ENCODE measurements at regions not wholly inside any gene's neighbourhood (a gene's known extent, or its start where the extent isn't known, plus 50 kb on each side); places are given as distances from the start of the nearest gene placed in this dataset.

DNA sequence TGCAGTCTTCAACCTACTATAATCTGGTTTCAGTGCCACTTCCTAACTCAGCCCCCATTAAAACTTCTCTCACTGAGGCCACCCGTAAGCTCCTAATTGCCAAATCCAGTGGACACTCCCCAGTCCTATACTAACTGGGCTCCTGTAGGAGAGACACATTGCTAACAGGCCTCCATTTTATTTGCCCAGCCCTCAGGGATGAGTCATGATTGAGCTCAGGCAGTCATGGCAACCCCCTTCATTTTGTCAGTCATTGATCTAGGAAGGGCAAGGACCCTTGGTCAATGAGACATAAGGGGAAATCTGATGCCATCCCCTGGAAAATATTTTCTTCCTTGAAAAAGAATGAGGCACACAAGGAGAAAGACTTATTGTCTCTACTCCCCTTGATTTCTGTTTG is 70.1 kb upstream of the HIF1A start:
- no peak for DNase-seq (ENCODE audit: low spot score)

DNA sequence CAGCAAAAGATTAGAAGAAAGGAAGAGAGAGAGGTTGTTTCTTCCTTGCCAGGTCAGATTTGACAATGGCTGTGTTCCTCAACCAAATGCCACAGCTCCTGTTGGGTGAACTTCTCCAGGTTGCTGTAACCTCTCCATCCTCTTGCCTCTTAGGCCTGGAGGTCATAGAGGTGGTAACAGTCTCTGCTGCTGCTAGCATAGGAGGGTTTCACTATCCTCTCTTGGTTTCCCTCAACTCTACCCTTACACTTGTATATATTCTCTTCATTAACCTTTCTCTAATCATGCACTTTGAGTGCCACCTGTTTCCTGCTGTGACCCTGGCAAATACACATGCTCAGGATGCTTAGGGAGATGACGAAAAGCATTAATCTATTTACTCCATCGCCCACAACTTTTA is 67.7 kb upstream of the HIF1A start:
- no peak for DNase-seq (ENCODE audit: low spot score)

DNA sequence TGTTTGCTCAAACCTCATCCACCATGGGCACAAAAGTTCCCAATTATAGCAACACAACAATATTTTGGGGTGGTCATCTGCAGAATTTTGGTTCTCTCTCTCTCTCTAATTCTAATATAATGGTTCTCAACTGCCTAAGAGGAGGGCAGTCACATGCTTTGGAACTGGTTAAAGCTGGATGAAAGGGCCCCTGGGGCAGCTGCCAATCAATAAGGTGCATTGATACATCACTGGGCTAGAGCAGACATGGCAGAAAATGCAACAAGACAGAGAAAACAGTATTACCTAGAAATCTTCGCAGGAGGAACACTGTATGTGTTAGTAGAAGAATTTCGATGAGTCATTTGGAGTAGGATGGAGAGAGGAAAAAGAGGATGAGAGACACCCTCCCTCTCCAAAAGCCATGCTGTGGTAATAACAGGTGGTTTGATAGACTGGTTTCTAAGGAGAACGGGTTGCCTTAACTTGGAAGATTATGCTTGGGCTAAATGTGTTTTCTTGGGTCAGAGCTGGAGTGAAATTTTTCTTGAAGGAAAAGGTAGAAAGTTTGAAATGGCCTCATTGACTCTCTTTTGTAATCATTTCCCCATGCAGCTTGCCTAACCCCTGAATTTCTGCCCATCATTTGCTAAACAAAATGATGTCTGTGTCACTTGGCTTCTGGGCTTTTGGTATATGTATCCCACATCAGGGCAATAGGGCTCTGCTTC is 67.1 kb upstream of the HIF1A start:
- DNase-seq (ENCODE audit: low spot score), result no peak

GRCh38 chr14:61630399-61631044 is 64.8 kb upstream of the HIF1A start:
- no peak for DNase-seq (ENCODE audit: low spot score)

GRCh38 chr14:61631045-61631687 is 64.1 kb upstream of the HIF1A start:
- no peak for DNase-seq (ENCODE audit: low spot score)

GRCh38 chr14:61632401-61632800 is 62.9 kb upstream of the HIF1A start:
- no peak for DNase-seq (ENCODE audit: low spot score)

DNA sequence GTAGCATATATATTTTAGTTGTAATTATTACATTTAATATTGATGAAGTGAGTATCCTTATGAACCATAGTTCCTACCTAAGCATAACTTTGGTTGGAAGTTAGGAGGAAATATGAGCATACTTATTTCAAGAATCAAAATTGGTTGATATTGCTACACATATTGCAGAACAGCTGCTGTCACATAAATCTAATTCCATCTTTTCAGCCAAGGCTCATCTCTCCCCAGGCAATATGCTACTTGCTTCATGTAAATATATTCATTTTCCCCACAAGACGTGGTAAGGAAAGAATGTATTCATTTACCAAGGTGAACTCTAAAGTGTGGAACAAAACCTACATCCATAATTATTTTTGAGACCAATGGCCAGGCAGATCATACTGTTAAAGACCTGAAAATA is 62.5 kb upstream of the HIF1A start:
- no peak for DNase-seq (ENCODE audit: low spot score)

DNA sequence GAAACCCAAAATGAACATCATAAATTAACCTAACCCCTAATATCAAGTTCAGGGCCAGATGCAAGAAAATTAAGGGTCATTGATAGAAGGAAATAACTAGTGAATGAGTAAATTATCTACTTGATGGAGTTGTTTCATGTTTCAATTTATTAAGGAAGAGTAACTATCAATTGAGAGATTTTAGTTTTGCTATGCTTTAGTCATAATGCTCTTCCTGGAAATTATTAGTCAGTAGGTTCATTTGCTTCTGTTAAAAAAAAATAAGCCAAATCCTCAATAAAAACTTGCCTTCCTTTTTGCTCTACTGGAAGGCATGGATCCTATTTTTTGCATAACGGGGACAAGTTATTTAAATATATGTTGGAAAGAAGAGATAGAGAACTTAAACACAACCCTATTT is 59.0 kb upstream of the HIF1A start:
- no peak for DNase-seq (ENCODE audit: low spot score)

GRCh38 chr14:61636779-61637178 is 58.5 kb upstream of the HIF1A start:
- no peak for DNase-seq (ENCODE audit: low spot score)

DNA sequence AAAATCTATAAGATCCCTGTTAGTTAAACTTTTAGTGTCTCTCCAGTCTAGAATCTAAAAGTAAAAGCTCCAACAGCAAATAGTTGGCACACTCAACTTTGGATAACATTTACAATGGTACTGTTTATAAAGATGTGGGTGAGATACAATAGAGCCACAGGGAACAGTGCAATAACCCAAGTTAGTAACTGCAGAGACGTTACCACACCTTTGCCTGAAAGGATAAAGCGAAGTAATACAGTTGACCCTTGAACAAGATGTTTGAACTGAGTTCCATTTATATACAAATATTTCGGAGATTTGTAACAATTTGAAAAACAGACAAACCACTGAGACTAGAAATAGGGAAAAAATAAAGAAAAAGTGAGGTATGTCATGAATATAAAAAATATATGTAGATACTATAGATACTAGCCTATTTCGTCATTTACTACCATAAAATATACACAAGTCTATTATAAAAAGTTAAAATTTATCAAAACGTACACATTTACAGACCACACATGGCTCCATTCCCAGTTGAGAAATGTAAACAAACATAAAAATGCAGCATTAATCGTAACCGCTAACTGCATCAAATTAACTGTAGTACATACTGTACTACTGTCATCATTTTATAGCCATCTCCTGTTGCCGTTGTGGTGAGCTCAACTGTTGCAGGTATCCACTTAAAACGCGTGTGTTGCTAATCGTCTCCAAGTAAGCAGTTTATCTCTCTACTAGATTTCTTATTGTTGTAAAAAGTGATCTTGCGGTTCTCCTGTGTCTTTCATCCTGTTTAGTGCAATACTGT is 56.5 kb upstream of the HIF1A start:
- peak; percentile 44 for DNase-seq (ENCODE audit: low spot score)

GRCh38 chr14:61640158-61641136 is 54.9 kb upstream of the HIF1A start:
- DNase-seq (ENCODE audit: low spot score), result no peak

DNA sequence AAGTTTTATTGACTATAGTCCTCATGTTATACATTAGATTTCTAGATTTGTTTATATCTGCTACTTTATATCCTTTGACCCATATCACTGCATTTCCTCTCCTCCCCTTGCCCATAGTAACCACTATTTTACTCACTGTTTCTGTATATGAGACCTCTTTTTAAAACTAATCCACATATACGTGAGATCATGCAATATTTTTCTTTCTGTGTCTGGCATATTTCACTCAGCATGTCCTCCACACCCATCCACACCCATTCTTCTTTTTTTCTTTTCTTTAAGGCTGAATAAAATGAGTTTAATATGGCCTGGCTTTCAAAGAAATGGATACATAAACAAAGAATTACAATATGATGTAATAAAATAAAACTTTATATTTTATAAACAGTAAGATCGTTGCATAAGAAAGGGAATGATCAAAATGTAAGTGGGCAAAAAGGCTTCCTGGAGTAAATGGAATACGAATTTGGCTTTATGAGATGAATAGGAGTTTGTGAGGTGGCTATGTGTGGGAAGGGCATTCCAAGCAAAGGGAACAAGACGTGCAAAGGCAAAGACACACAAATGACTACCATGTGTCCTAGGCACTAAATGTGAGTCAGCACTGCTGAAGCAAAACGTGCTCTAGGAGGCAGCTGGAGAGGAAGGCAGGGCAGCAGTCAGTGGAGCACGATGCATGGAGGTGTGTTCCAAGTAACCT is 53.2 kb upstream of the HIF1A start:
- DNase-seq (ENCODE audit: low spot score), result no peak

DNA sequence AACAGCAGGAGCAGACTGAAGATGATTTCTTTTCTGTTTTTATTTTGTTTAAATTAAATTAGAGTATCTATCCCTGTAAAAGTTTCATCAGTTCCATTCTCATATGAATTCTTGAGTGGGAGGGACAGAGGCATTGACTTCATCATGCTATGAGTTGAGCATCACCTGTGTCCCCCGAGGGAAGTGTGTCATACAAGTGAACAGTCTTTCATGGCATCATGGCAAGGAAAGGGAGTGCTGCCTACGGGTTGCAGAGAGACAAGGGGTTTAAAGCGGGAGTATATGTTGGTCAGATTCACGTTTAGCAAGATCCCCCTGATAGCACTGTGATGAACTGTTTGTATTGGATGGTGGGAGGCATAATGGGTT is 52.7 kb upstream of the HIF1A start:
- no peak for DNase-seq (ENCODE audit: low spot score)

- no peak for DNase-seq (ENCODE audit: low spot score)
Observed at GRCh38 chr14:61643555-61643954, 51.8 kb upstream of the HIF1A start.

GRCh38 chr14:61644175-61644574 is 51.1 kb upstream of the HIF1A start:
- DNase-seq (ENCODE audit: low spot score), result no peak

DNA sequence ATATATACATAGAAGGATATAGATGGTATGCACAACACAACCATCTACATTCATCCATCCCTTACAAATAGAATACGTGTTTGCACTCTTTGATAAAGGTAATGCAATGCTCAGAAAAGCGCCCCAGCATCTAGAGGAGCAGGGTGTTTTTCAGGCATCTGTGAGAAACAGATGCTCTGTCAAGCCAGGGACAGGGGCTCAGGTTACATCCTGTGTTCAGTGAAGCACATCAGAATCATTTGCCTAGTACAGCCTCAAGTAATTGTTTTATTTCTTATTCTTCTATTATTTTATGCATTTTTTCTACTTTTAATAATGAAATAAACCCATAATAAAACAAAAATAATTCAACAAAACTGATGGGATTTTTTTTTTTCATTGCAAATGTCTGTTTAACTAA is 50.5 kb upstream of the HIF1A start:
- no peak for DNase-seq (ENCODE audit: low spot score)

DNA sequence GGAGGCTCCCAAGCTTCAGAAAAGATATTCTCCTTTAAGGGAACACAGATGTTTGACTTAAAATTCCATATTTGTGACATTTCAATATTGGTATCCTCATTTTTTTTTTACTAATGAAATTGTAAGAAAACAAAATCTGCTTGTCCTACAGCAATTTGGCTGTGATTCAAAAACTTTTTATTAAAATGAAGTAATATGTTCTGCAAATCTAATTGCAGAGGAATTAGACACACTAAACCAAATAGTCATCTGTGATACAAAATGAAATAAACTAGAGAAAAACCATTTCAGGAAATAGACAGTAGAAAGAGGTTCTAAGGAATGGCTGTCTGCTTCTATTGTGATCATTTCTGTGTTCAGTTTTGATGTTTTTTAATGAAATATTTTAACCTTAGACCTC is 50.1 kb upstream of the HIF1A start:
- DNase-seq (ENCODE audit: low spot score), result no peak

Data from LoVo (cell line).